ENCODE measurements at regions not wholly inside any gene's neighbourhood (a gene's known extent, or its start where the extent isn't known, plus 50 kb on each side); places are given as distances from the start of the nearest gene placed in this dataset.

DNA sequence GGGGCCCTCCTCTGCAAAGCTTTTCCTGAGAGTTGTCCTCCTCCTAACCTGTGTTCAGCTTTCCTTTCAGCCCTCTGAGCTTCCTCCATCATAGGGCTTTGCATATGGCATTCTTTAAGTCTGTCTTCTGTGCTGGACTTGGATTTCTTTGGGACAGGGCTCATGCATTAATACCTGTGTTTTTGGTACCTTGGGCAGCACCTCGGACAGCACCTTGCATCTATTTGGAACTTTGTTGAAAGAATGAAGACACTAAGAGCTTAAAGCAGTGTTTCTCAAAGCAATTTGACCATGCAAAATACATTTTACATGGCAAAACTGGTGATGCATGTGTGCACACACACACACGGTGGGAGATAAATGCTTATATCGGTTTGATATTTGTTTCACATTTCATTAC, 115.0 kb upstream of the SRRM4 start:
- DNase-seq (ENCODE audit: insufficient read length, low spot score) (no peak), FAIRE-seq (no peak)
- TF ChIP-seq, protein P1, sequence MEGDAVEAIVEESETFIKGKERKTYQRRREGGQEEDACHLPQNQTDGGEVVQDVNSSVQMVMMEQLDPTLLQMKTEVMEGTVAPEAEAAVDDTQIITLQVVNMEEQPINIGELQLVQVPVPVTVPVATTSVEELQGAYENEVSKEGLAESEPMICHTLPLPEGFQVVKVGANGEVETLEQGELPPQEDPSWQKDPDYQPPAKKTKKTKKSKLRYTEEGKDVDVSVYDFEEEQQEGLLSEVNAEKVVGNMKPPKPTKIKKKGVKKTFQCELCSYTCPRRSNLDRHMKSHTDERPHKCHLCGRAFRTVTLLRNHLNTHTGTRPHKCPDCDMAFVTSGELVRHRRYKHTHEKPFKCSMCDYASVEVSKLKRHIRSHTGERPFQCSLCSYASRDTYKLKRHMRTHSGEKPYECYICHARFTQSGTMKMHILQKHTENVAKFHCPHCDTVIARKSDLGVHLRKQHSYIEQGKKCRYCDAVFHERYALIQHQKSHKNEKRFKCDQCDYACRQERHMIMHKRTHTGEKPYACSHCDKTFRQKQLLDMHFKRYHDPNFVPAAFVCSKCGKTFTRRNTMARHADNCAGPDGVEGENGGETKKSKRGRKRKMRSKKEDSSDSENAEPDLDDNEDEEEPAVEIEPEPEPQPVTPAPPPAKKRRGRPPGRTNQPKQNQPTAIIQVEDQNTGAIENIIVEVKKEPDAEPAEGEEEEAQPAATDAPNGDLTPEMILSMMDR (IDR thresholded peaks at IDR 0.05; ENCODE audit: insufficient read depth, missing control alignments) = no peak

DNA sequence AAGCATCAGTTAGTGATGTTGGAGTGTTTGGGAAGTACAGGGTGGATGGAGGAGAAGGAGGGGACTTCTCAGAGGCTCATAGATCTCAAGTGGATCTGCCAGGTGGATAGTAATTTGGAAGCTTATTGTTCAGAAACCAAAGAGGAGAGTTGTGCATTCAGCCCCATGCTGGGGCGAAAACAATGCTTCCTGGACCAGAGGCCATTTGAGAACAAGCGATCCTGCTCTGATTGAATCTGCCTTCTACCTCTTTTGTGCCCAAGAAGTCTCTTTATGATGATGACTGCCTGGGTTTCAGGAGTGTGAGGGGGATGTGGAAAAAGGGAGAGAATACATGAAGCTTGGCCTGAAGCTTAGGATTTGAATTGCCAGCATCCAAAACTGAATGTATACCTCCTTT, 110.8 kb upstream of the SRRM4 start:
- TF ChIP-seq, protein P1 (IDR thresholded peaks at IDR 0.05; ENCODE audit: insufficient read depth, missing control alignments) = no peak
- FAIRE-seq (no peak), DNase-seq (ENCODE audit: insufficient read length, low spot score) (no peak)

DNA sequence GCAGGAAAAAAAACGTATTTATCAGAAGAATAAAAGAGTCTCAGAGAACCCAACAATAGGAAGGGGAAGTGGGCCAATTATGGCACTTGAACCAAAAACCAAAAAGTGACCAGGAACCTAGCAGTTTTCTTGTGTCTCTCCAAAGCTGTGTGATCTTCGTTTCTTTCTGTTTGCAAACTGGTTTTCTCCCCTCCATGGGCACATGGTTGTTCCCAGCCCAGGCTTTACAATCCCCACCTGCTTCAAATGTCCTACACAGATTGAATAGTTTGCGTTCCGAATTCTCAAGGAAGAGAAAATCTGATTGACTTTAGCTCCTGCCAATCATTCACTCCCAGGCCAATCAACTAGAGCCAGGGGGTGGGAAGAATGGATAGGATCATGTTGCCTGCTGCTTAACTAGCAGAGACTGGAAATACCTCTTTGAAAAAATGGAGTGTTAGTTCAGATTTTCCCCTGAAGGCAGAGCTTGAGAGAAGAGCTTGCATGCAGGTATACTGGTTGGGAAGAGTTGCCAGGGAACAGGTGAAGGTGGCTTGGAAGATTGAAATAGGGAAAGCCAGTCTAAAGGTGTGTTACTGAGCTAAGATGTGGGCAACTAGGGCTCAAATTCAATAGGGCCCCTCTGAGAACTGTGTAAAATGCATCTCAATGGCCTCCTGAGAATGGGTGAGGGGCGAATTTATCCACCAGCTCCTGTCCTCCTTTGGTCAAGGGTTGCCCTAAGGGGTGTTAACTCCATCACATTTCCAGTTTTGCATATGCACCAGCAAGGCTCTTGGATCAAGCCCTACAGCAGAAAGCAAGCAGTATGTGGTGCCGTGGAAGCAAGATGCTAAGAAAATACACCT, 106.4 kb upstream of the SRRM4 start:
- TF ChIP-seq, protein P1 (IDR thresholded peaks at IDR 0.05; ENCODE audit: insufficient read depth, missing control alignments) = no peak
- FAIRE-seq = no peak
- no peak for DNase-seq (ENCODE audit: insufficient read length, low spot score)

DNA sequence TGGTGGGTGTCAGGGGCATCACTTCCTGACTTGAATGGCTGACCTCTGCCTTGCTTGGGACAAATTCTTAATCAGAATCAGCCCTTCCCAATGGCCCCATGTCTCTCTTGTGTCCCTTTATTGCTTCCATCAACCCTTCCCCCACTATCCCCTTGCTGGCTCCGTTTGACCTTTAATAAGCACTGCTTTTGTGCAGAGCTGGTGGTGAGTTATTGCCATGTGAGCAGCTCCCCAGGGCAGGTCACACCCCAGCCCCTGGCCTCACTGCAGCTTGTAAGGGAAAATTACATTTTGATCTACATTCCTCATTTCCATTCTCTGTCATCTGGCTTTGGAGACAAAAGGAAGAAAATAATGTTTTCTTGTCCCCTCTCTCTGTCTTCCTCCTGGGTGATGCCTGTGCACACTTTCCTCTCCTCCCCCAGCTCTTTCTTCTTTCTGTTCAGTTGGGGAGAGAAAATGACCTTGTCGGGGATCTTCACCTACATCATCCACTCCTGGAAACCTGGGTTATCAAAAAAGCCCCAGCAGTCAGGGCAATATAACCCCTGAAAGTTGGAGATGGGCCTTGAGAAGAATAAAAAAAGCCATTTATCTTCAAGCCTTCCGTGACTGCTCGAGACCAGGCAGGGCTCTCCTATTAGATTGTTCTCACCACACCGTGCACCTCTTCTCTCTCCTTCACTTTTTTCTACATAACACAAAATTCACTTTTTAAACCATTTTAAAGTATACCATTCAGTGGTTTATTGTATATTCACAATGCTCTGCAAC, 100.4 kb upstream of the SRRM4 start:
- no peak for DNase-seq (ENCODE audit: insufficient read length, low spot score)
- TF ChIP-seq, protein P1 (IDR thresholded peaks at IDR 0.05; ENCODE audit: insufficient read depth, missing control alignments) = no peak
- no peak for FAIRE-seq

DNA sequence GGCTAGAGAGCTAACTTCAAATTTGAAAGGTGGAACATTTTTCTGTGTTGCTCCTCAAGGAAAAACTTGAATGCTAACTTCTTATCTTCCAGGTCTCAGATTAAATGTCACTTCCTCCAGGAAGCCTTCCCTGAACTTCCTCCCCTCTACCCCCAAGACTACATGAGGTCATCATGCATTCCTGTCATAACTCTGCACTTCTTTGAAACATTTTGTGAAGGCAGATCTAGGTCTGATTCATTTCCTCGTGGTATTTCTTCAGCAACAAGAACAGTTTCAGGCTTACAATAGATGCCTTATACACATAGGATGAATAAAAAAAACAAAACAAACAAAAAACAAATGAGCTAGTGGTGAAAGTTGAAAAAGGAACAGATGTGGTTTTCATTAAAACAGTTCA, 97.1 kb upstream of the SRRM4 start:
- no peak for DNase-seq (ENCODE audit: insufficient read length, low spot score)
- no peak for FAIRE-seq
- TF ChIP-seq, protein P1 (IDR thresholded peaks at IDR 0.05; ENCODE audit: insufficient read depth, missing control alignments) = no peak

DNA sequence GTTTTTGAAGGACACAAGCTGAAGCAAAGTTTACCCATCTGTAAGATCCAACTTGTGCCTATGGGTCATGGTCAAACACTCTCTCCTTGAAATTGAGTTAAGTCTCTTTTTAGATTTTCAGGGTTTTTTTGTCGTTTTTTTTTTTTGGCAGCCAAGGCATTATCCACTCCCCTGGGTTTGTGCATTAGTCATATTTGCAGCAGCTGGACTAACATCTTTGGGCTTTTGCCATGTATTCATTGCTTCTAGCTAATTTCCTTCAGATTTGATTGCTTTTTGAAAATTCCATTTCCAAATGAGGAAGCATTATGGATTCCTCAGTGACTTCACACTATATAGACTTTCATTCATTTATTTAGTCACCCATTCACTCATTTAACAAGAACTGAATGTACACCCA, 80.3 kb upstream of the SRRM4 start:
- TF ChIP-seq, protein P1 (IDR thresholded peaks at IDR 0.05; ENCODE audit: insufficient read depth, missing control alignments) = no peak
- no peak for DNase-seq (ENCODE audit: insufficient read length, low spot score)
- no peak for FAIRE-seq

DNA sequence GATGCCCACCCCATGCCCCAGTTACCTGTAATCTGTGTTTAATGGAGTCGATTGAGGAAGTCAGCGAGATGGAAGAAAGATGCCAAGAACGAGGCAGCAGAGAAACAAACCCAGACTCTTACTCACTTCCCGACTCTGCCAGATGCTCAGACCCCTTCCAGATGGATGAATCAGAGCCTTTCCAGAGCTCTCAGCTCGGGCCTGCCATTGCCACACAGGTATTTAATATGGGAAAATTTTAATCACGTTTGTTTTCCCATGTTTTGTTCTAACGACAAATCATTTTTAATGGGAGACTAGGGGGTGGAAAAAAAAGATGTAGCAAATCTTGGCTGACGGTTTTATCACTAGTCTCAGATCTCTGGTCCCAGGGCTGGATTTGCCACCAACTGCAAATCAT, 72.5 kb upstream of the SRRM4 start:
- DNase-seq (ENCODE audit: insufficient read length, low spot score) (no peak), FAIRE-seq (no peak)
- TF ChIP-seq, protein P1 (IDR thresholded peaks at IDR 0.05; ENCODE audit: insufficient read depth, missing control alignments) = no peak
